Type B pancreatic cell (in vitro differentiated cells): ENCODE measurements at regions not wholly inside any gene's neighbourhood (a gene's known extent, or its start where the extent isn't known, plus 50 kb on each side); places are given as distances from the start of the nearest gene placed in this dataset.
"Not testable (repeated sequence)": the region's sequence is repeated elsewhere in the genome, so short reads cannot be mapped to it uniquely, and the experiment has no call there.

Source experiments
- DNase-seq: peaks from one replicate; pipeline ENCODE4 v3.0.0; 2021; ENCODE audit warnings: mixed read lengths; ENCODE audit not compliant: unreplicated experiment; ENCODE audit errors: extremely low spot score
- H3K27ac Mint-ChIP-seq: 2 replicates; pipeline ENCODE4 v1.8.0; 2021; ENCODE audit warnings: mild to moderate bottlenecking, mixed read lengths
- H3K27me3 Mint-ChIP-seq: 2 replicates; pipeline ENCODE4 v1.8.0; 2021; ENCODE audit warnings: mixed read lengths
- H3K36me3 Mint-ChIP-seq: 2 replicates; pipeline ENCODE4 v1.8.0; 2021; ENCODE audit warnings: mixed read lengths
- H3K4me1 Mint-ChIP-seq: one replicate; pipeline ENCODE4 v1.8.0; 2021; ENCODE audit warnings: mixed read lengths; ENCODE audit not compliant: unreplicated experiment
- H3K4me3 Mint-ChIP-seq: 2 replicates; pipeline ENCODE4 v1.8.0; 2021; ENCODE audit warnings: mild to moderate bottlenecking, mixed read lengths
- H3K9me3 Mint-ChIP-seq: 2 replicates; pipeline ENCODE4 v1.8.0; 2021; ENCODE audit warnings: mixed read lengths
- TF ChIP-seq, protein P1 (sequence below): fragments of 200-600 bp; sonication (generic); conservative IDR thresholded peaks from 2 replicates; pipeline ENCODE4 v1.5.0; 2021; ENCODE audit warnings: antibody characterized with exemption, mild to moderate bottlenecking

DNA sequence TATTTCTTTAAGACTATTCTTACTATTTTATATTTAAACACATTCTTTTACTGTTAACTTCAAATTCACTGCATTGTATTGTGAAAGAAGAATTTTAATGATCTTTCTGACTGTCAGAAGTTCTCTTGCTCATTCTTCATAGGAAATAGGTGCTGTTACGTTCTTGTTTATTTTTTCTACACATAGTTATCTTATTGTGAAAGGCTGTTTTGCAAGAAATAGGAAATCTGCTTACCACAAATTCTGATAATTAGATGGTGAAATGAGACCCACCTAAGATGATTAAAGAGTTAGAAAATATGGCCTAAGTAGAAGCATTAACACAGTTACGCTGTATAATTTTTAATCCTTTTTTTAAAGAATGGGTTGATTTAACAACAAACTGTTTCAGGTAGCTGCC lies 316.1 kb upstream of the ZFP42 start:
- TF ChIP-seq, protein P1, sequence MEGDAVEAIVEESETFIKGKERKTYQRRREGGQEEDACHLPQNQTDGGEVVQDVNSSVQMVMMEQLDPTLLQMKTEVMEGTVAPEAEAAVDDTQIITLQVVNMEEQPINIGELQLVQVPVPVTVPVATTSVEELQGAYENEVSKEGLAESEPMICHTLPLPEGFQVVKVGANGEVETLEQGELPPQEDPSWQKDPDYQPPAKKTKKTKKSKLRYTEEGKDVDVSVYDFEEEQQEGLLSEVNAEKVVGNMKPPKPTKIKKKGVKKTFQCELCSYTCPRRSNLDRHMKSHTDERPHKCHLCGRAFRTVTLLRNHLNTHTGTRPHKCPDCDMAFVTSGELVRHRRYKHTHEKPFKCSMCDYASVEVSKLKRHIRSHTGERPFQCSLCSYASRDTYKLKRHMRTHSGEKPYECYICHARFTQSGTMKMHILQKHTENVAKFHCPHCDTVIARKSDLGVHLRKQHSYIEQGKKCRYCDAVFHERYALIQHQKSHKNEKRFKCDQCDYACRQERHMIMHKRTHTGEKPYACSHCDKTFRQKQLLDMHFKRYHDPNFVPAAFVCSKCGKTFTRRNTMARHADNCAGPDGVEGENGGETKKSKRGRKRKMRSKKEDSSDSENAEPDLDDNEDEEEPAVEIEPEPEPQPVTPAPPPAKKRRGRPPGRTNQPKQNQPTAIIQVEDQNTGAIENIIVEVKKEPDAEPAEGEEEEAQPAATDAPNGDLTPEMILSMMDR: no peak
- H3K36me3 Mint-ChIP-seq: no peaks in the 10 kb centered on the region
- H3K27me3 Mint-ChIP-seq: peaks cover 8% of the 10 kb centered on the region
- H3K27ac Mint-ChIP-seq: no peak overlapping the region
- no peak for DNase-seq
- H3K4me1 Mint-ChIP-seq: no peaks in the 10 kb centered on the region
- no peak overlapping the region for H3K4me3 Mint-ChIP-seq
- no peaks in the 10 kb centered on the region for H3K9me3 Mint-ChIP-seq

DNA sequence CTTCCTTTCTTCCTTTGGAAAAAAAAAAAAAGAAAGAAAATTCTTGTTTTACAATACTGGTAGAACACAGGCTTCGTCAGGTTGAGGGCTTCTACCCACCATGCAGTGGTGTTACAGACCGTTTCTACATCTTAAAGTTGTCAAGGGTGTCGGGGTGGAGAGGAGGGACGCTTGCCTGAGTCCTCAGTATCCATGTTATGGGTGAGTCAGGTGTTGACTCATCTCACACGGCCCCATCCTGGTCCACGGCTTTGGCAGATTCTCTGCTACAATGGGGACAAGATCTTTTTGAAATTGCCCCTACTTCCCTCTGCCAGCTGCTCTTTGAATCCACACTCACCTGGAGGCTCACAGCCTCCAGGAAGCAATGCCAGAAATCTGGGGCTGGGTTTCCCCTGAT lies 310.3 kb upstream of the ZFP42 start:
- Mint-ChIP-seq H3K36me3 (no peaks in the 10 kb centered on the region), H3K4me1 (no peaks in the 10 kb centered on the region), H3K4me3 (no peak overlapping the region), H3K27me3 (peaks cover 16% of the 10 kb centered on the region), H3K27ac (no peak overlapping the region), H3K9me3 (no peaks in the 10 kb centered on the region)
- TF ChIP-seq, protein P1: no peak
- no peak for DNase-seq

DNA sequence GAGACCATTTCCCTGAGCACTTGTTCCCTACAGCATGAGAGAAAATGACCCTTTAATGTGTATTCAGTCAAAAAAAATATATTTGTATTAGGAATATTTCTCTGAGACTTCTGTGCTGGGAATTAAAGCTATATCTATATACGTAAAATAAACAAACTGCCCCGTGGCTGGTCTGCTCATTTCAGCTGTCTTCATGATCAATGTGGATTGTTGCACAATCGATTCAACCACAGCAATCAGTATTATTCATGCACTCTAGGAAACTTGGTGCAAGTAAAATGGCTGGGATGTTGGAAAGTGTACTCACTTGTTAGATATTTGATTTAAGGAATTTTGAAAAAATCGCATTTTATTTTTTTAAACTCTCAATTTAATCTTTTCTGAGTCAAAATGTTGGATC lies 307.9 kb upstream of the ZFP42 start:
- no peaks in the 10 kb centered on the region for H3K9me3 Mint-ChIP-seq
- no peak for DNase-seq
- H3K36me3 Mint-ChIP-seq: no peaks in the 10 kb centered on the region
- TF ChIP-seq, protein P1: no peak
- peaks cover 16% of the 10 kb centered on the region for H3K27me3 Mint-ChIP-seq
- no peaks in the 10 kb centered on the region for H3K4me1 Mint-ChIP-seq
- H3K4me3 Mint-ChIP-seq: no peak overlapping the region
- H3K27ac Mint-ChIP-seq: no peak overlapping the region

DNA sequence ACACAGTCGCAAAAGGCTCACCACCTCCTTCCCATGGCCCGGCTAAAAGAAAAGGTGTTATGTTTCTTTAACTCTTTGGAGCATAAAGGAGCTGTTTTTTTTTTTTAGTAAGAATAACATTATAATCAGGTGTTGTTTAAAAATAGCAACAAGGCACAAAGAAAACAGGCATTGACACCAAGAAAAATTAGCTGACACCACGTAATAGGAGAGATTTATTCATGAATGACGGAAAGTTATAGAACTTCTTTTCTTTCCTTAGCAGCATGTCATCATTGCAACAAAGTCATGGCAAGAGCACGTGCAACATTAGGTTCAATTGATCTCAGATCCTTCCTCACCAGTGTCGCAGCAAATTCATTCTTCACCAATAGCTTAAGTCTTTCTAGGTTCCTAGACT lies 302.9 kb upstream of the ZFP42 start:
- no peak for DNase-seq
- H3K4me1 Mint-ChIP-seq: no peaks in the 10 kb centered on the region
- H3K36me3 Mint-ChIP-seq: no peaks in the 10 kb centered on the region
- peaks cover 4% of the 10 kb centered on the region for H3K9me3 Mint-ChIP-seq
- TF ChIP-seq, protein P1: no peak
- no peak overlapping the region for H3K27ac Mint-ChIP-seq
- H3K4me3 Mint-ChIP-seq: no peak overlapping the region
- no peaks in the 10 kb centered on the region for H3K27me3 Mint-ChIP-seq

DNA sequence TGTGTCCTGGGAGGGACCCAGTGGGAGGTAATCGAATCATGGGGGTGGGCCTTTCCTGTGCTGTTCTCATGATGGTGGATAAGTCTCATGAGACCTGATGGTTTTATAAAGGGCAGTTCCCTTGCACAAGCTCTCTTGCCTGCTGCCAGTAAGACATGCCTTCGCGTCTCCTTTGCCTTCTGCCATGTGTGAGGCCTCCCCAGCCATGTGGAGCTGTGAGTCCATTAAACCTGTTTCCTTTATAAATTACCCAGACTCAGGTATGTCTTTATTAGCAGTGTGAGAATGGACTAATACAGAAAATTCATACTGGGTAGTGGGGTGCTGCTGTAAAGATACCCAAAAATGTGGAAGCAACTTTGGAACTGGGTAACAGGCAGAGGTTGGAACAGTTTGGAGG lies 300.0 kb upstream of the ZFP42 start:
- H3K36me3 Mint-ChIP-seq, H3K4me1 Mint-ChIP-seq, H3K27me3 Mint-ChIP-seq, H3K4me3 Mint-ChIP-seq, H3K27ac Mint-ChIP-seq, H3K9me3 Mint-ChIP-seq, DNase-seq: not testable (repeated sequence)

DNA sequence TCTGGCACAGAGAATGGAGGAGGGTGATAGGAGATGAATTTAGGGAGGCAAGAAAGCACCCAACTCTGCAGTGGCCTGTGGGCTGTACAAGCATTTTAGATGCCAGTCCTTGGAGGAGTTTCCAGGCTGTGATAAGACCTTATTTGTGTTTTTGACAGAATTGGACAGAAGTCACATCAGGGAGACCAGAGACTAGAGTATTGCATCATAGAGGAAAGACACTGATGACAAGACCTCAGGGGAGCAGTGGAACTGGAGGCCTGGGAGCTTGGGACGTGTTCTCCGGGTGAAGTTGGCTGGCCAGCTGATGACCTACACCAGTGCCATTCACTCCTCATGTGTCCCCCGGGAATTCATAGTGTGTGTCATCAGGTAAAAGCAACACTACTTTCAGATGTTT lies 284.0 kb upstream of the ZFP42 start:
- no peaks in the 10 kb centered on the region for H3K4me1 Mint-ChIP-seq
- H3K4me3 Mint-ChIP-seq: no peak overlapping the region
- peaks cover 5% of the 10 kb centered on the region for H3K9me3 Mint-ChIP-seq
- no peak overlapping the region for H3K27ac Mint-ChIP-seq
- TF ChIP-seq, protein P1: no peak
- H3K36me3 Mint-ChIP-seq: no peaks in the 10 kb centered on the region
- no peak for DNase-seq
- no peaks in the 10 kb centered on the region for H3K27me3 Mint-ChIP-seq
